GM18499 (cell line): ENCODE measurements at regions not wholly inside any gene's neighbourhood (a gene's known extent, or its start where the extent isn't known, plus 50 kb on each side); places are given as distances from the start of the nearest gene placed in this dataset.

Source experiments
- ATAC-seq: cut with Tn5 transposase; IDR thresholded peaks from one replicate; pipeline ENCODE4 v1.9.1; 2021; ENCODE audit warnings: moderate number of reproducible peaks; ENCODE audit not compliant: insufficient read depth, unreplicated experiment

- no peak for ATAC-seq
These were observed 417.0 kb upstream of the RGS6 start for GRCh38 chr14:71514941-71515919.

GRCh38 chr14:71521238-71522135 lies 410.7 kb upstream of the RGS6 start:
- ATAC-seq, result no peak

- ATAC-seq, result peak; percentile 79
These were observed 408.5 kb upstream of the RGS6 start for GRCh38 chr14:71523630-71524319.

- peak; percentile 12 for ATAC-seq
These were observed 407.8 kb upstream of the RGS6 start for GRCh38 chr14:71524320-71524982.

GRCh38 chr14:71525663-71526221 lies 406.5 kb upstream of the RGS6 start:
- ATAC-seq, result no peak

GRCh38 chr14:71526388-71526787 lies 405.8 kb upstream of the RGS6 start:
- no peak for ATAC-seq

- no peak for ATAC-seq
These were observed 404.4 kb upstream of the RGS6 start for GRCh38 chr14:71527838-71528237.

GRCh38 chr14:71529848-71530247 lies 402.4 kb upstream of the RGS6 start:
- ATAC-seq, result no peak

GRCh38 chr14:71532344-71532743 lies 399.9 kb upstream of the RGS6 start:
- ATAC-seq, result no peak

GRCh38 chr14:71532790-71533189 lies 399.4 kb upstream of the RGS6 start:
- ATAC-seq, result no peak

GRCh38 chr14:71533390-71533789 lies 398.8 kb upstream of the RGS6 start:
- no peak for ATAC-seq

GRCh38 chr14:71533800-71534199 lies 398.4 kb upstream of the RGS6 start:
- ATAC-seq, result no peak

GRCh38 chr14:71534506-71534905 lies 397.7 kb upstream of the RGS6 start:
- ATAC-seq, result no peak

- no peak for ATAC-seq
These were observed 396.1 kb upstream of the RGS6 start for GRCh38 chr14:71536015-71536740.

GRCh38 chr14:71536927-71537772 lies 395.1 kb upstream of the RGS6 start:
- no peak for ATAC-seq

GRCh38 chr14:71538288-71538687 lies 393.9 kb upstream of the RGS6 start:
- ATAC-seq, result no peak

GRCh38 chr14:71538938-71539649 lies 393.1 kb upstream of the RGS6 start:
- ATAC-seq, result no peak
